ENCODE measurements at regions not wholly inside any gene's neighbourhood (a gene's known extent, or its start where the extent isn't known, plus 50 kb on each side); places are given as distances from the start of the nearest gene placed in this dataset.

DNA sequence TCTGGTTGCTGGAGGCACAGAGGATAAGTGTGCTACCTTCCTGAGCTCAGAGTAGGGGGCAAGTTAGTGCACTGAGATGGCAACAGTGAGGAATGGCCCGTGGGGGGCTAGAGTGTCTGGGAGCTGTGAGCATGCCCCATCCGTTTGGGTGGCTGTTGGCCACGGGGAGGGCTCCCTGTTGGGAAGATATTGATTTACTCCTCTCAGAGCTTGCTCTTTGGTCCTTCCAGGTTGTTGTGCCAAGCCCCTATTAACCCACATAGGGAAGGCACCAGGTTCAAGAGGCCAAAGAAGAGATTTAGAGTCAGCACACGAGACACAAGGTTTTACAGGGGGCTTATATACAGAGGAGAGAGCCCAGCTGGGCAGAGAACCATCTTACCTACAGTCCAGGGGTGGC, 318.8 kb downstream of the TSN start:
- TF ChIP-seq CTCF (IDR thresholded peaks at IDR 0.05) = no peak
- no peak for TF ChIP-seq EZH2phosphoT487 (IDR thresholded peaks at IDR 0.05)
- TF ChIP-seq EZH2 (IDR thresholded peaks at IDR 0.05) = no peak

All from neural progenitor cell (in vitro differentiated cells).